Panc1 (cell line): ENCODE measurements at regions not wholly inside any gene's neighbourhood (a gene's known extent, or its start where the extent isn't known, plus 50 kb on each side); places are given as distances from the start of the nearest gene placed in this dataset.

Experiments used
- ATAC-seq: fragments of 200-7000 bp; cut with Tn5 transposase; 2 replicates; pipeline ENCODE4 v1.9.1; 2020; ENCODE audit warnings: mild to moderate bottlenecking, moderate library complexity
- BruUV-seq: library from RNA; stranded (reverse); fragments of 400-500 nt; replicated peaks from 2 replicates; lab custom pipeline; 2021; lab: Mats Ljungman, UMichigan
- CTCF ChIA-PET: fragments of 300-600 bp; sonication (Branson Sonifier 250); formaldehyde crosslinking; loops from one replicate; lab custom pipeline; 2022; ENCODE audit warnings: antibody characterized with exemption; lab: Charles Lee
- POLR2A ChIA-PET: fragments of 300-600 bp; sonication (Branson Sonifier 250); formaldehyde crosslinking; loops from one replicate; lab custom pipeline; 2022; ENCODE audit warnings: antibody characterized with exemption; lab: Charles Lee
- DNase-seq: peaks from one replicate; pipeline ENCODE4 v3.0.0-alpha.2; 2010; ENCODE audit warnings: low read depth, low spot score
- H3K27ac ChIP-seq: 2 replicates; pipeline ENCODE4 v1.5.1; 2011; ENCODE audit warnings: mild to moderate bottlenecking, low read length, inconsistent platforms
- H3K27me3 ChIP-seq: fragments of 200-500 bp; sonication (Bioruptor generic); 2 replicates; pipeline ENCODE4 v1.6.0; 2014; ENCODE audit warnings: low read length, inconsistent platforms; ENCODE audit not compliant: control insufficient read depth, insufficient read depth
- H3K36me3 ChIP-seq: fragments of 200-500 bp; sonication (Bioruptor generic); 2 replicates; pipeline ENCODE4 v1.5.1; 2014; ENCODE audit warnings: inconsistent platforms, mild to moderate bottlenecking, low read length, moderate library complexity; ENCODE audit not compliant: control insufficient read depth, insufficient read depth
- H3K4me1 ChIP-seq: 2 replicates; pipeline ENCODE4 v1.5.1; 2011; ENCODE audit warnings: inconsistent platforms, mild to moderate bottlenecking, low read length, moderate library complexity; ENCODE audit not compliant: control insufficient read depth, insufficient read depth
- H3K4me3 ChIP-seq, 2 experiments: 2 replicates each; pipeline ENCODE4 v1.5.1; 2011 to 2012; ENCODE audit warnings: low read depth in 2 of 2, low read length in 2 of 2, mild to moderate bottlenecking in 2 of 2, inconsistent platforms in 1 of 2, moderate library complexity in 1 of 2
- H3K9me3 ChIP-seq: fragments of 200-500 bp; sonication (Bioruptor generic); 2 replicates; pipeline ENCODE4 v1.5.1; 2014; ENCODE audit warnings: low read depth, mild to moderate bottlenecking, inconsistent platforms, low read length, moderate library complexity; ENCODE audit not compliant: control insufficient read depth, insufficient read depth
- CTCF ChIP-seq: fragments of 450-650 bp; IDR thresholded peaks from 2 replicates; pipeline ENCODE4 v1.5.1; 2017; ENCODE audit warnings: mild to moderate bottlenecking
- POLR2AphosphoS5 ChIP-seq: IDR thresholded peaks from 2 replicates; pipeline ENCODE4 v1.6.1; 2012; ENCODE audit warnings: mild to moderate bottlenecking, low read depth, low read length, moderate library complexity
- REST ChIP-seq, 2 experiments: IDR thresholded peaks; 2 replicates each; pipeline ENCODE4 v1.6.1; 2011 to 2012; ENCODE audit warnings: low read depth in 2 of 2, control low read depth in 1 of 2, low read length in 1 of 2, mild to moderate bottlenecking in 1 of 2, moderate library complexity in 1 of 2; ENCODE audit not compliant: insufficient read depth in 1 of 2
- SIN3A ChIP-seq: IDR thresholded peaks from 2 replicates; pipeline ENCODE4 v1.6.1; 2012; ENCODE audit warnings: low read depth, mild to moderate bottlenecking, low read length, moderate library complexity, borderline replicate concordance; ENCODE audit not compliant: insufficient read depth
- TCF7L2 ChIP-seq: IDR thresholded peaks from 2 replicates; pipeline ENCODE4 v1.6.1; 2011; ENCODE audit warnings: mild to moderate bottlenecking, low read depth, low read length, inconsistent platforms
- in situ Hi-C: cut with HindIII; loops from 2 replicates; pipeline ENCODE4 v1.10.0; 2016; ENCODE audit warnings: low sequenced_read_pairs, low pct_unique_long_range_greater_than_20kb
- intact Hi-C: fragments of 100-400 bp; cut with micrococcal nuclease; formaldehyde crosslinking; loops from one replicate; pipeline ENCODE4 v1.10.0; 2022; ENCODE audit not compliant: unreplicated experiment

GRCh38 chr14:44866322-44866721, 95.4 kb downstream of the KLHL28 start:
- ATAC-seq: no peak
- Histone ChIP-seq H3K27me3 (peaks cover 4% of the 10 kb centered on the region), H3K4me3 (no peak overlapping the region), H3K9me3 (no peaks in the 10 kb centered on the region), H3K36me3 (no peaks in the 10 kb centered on the region), H3K27ac (no peak overlapping the region), H3K4me1 (no peaks in the 10 kb centered on the region)
- no TSS peak for BruUV-seq
- TF ChIP-seq CTCF: no peak
- no peak for TF ChIP-seq TCF7L2
- TF ChIP-seq POLR2AphosphoS5: no peak
- TF ChIP-seq REST (IDR thresholded peaks at IDR 0.05; ENCODE audit: insufficient read depth in 1 of 2, low read depth in 2 of 2, low read length in 1 of 2): no peak
- no peak for TF ChIP-seq SIN3A
- CTCF ChIA-PET: no interaction called here
- POLR2A ChIA-PET: no interaction called here
- DNase-seq: no peak
- in situ Hi-C loops: no loop called here
- intact Hi-C loops: no loop called here

DNA sequence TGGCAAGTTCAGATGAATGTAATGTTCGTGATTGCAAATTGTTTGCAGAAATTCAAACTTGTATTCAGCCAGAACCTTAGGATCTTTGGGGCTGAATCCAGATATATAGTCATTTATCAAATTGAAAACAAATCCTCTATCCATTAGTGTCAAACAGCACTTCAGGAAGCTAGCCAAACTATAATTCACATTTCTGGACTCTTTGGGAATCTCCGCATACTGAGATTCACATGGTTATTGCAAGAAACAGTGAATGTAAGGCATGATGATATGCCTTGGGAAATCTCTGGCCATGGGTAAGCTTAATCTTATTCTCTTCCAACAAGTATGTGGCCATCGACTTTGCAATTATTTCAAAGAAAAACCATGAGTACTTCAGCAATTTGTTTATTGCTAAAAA, 98.5 kb downstream of the KLHL28 start:
- ATAC-seq (no peak), DNase-seq (no peak)
- Histone ChIP-seq H3K4me1 (no peaks in the 10 kb centered on the region), H3K36me3 (no peaks in the 10 kb centered on the region), H3K27ac (no peak overlapping the region), H3K4me3 (no peak overlapping the region), H3K9me3 (no peaks in the 10 kb centered on the region), H3K27me3 (peaks cover 4% of the 10 kb centered on the region)
- POLR2A ChIA-PET: no interaction called here
- BruUV-seq: no TSS peak
- CTCF ChIA-PET: no interaction called here
- TF ChIP-seq CTCF (no peak), REST (IDR thresholded peaks at IDR 0.05; ENCODE audit: insufficient read depth in 1 of 2, low read depth in 2 of 2, low read length in 1 of 2) (no peak), TCF7L2 (no peak), SIN3A (no peak), POLR2AphosphoS5 (no peak)
- in situ Hi-C loops (no loop called here), intact Hi-C loops (no loop called here)
